ENCODE measurements at regions not wholly inside any gene's neighbourhood (a gene's known extent, or its start where the extent isn't known, plus 50 kb on each side); places are given as distances from the start of the nearest gene placed in this dataset.

- no peak overlapping the region for H3K4me2 ChIP-seq (ENCODE audit: low read length)
- no peaks in the 10 kb centered on the region for H3K36me3 ChIP-seq (ENCODE audit: control insufficient read depth in 1 of 2, insufficient read depth in 2 of 2, low read length in 2 of 2)
- H3K4me3 ChIP-seq (replicated peaks in 1 of 2; ENCODE audit: low read depth in 1 of 2, low read length in 2 of 2): no peak overlapping the region
- no peak overlapping the region for H3K9ac ChIP-seq (ENCODE audit: low read length)
- no peaks in the 10 kb centered on the region for H3K9me2 ChIP-seq (ENCODE audit: insufficient read depth)
- no TSS peak for BruUV-seq (replicated peaks)
- TF ChIP-seq FOSL1 (IDR thresholded peaks at IDR 0.05; ENCODE audit: low read depth) (no peak), SRF (IDR thresholded peaks at IDR 0.05; ENCODE audit: low read depth) (no peak), JUND (IDR thresholded peaks at IDR 0.05) (no peak), POLR2A (IDR thresholded peaks at IDR 0.05; ENCODE audit: borderline replicate concordance, extremely low read depth, insufficient read depth, insufficient read length) (no peak), MAX (IDR thresholded peaks at IDR 0.05) (no peak)
- ChIA-PET RAD21 (ENCODE audit: low non-redundant PET in 1 of 2, low total read pairs in 2 of 2, uncharacterized antibody in 2 of 2, unreplicated experiment in 2 of 2) (no interaction called here), CTCF (no interaction called here), POLR2A (no interaction called here)
- ATAC-seq (no peak), DNase-seq (ENCODE audit: low read depth, low spot score) (no peak)
- H3K9me3 ChIP-seq (ENCODE audit: control insufficient read depth in 1 of 2, insufficient read depth in 1 of 2, low read depth in 1 of 2, low read length in 2 of 2): no peaks in the 10 kb centered on the region
- intact Hi-C loops (cut with micrococcal nuclease): no loop called here
- no peak overlapping the region for H3K27ac ChIP-seq (ENCODE audit: low read depth, low read length)
- no peak overlapping the region for H2AFZ ChIP-seq (ENCODE audit: low read depth, low read length, poor library complexity, severe bottlenecking)
- no peaks in the 10 kb centered on the region for H3K27me3 ChIP-seq (ENCODE audit: insufficient read depth, low read length)
- no peaks in the 10 kb centered on the region for H4K20me1 ChIP-seq (ENCODE audit: insufficient read depth)
- H3K79me2 ChIP-seq (ENCODE audit: insufficient read depth, low read length): no peaks in the 10 kb centered on the region
- peaks cover 0 to 15% of the 10 kb centered on the region in 2 experiments; a peak in 2 of 4 replicates for H3K4me1 ChIP-seq (ENCODE audit: control insufficient read depth in 1 of 2, insufficient read depth in 2 of 2, low read length in 2 of 2)
Observed at GRCh38 chr16:35794896-35795295, 2335.5 kb downstream of the TP53TG3F start.

GRCh38 chr16:35795361-35796029, 2336.1 kb downstream of the TP53TG3F start:
- ChIA-PET CTCF (no interaction called here), POLR2A (no interaction called here), RAD21 (ENCODE audit: low non-redundant PET in 1 of 2, low total read pairs in 2 of 2, uncharacterized antibody in 2 of 2, unreplicated experiment in 2 of 2) (no interaction called here)
- Histone ChIP-seq H3K27me3 (ENCODE audit: insufficient read depth, low read length) (no peaks in the 10 kb centered on the region), H3K4me1 (ENCODE audit: control insufficient read depth in 1 of 2, insufficient read depth in 2 of 2, low read length in 2 of 2) (peaks cover 0 to 15% of the 10 kb centered on the region in 2 experiments; a peak in 2 of 4 replicates), H3K79me2 (ENCODE audit: insufficient read depth, low read length) (no peaks in the 10 kb centered on the region), H3K36me3 (ENCODE audit: control insufficient read depth in 1 of 2, insufficient read depth in 2 of 2, low read length in 2 of 2) (no peaks in the 10 kb centered on the region), H3K27ac (ENCODE audit: low read depth, low read length) (no peak overlapping the region), H3K9me3 (ENCODE audit: control insufficient read depth in 1 of 2, insufficient read depth in 1 of 2, low read depth in 1 of 2, low read length in 2 of 2) (no peaks in the 10 kb centered on the region), H3K9me2 (ENCODE audit: insufficient read depth) (no peaks in the 10 kb centered on the region), H4K20me1 (ENCODE audit: insufficient read depth) (no peaks in the 10 kb centered on the region), H3K4me2 (ENCODE audit: low read length) (no peak overlapping the region), H3K9ac (ENCODE audit: low read length) (no peak overlapping the region), H2AFZ (ENCODE audit: low read depth, low read length, poor library complexity, severe bottlenecking) (no peak overlapping the region), H3K4me3 (replicated peaks in 1 of 2; ENCODE audit: low read depth in 1 of 2, low read length in 2 of 2) (no peak overlapping the region)
- BruUV-seq (replicated peaks): no TSS peak
- TF ChIP-seq SIN3A (IDR thresholded peaks at IDR 0.05; ENCODE audit: low read depth) (no peak), POLR2AphosphoS5 (IDR thresholded peaks at IDR 0.05; ENCODE audit: low read depth, low read length) (no peak), EGR1 (IDR thresholded peaks at IDR 0.05; ENCODE audit: low read depth) (no peak), FOSL1 (IDR thresholded peaks at IDR 0.05; ENCODE audit: low read depth) (no peak), EZH2phosphoT487 (IDR thresholded peaks at IDR 0.05; ENCODE audit: borderline replicate concordance) (no peak)
- DNase-seq (ENCODE audit: low read depth, low spot score): no peak
- ATAC-seq: no peak
- intact Hi-C loops (cut with micrococcal nuclease): no loop called here

All from HCT116 (cell line).